Stimulated activated naive B cell treated with anti-CD40 and anti-IgM and Interleukin-4, amounts not matched to agents 10 μg/mL and 1 μg/mL and 100 μg/mL, for 72 hours (primary cell): ENCODE measurements at regions not wholly inside any gene's neighbourhood (a gene's known extent, or its start where the extent isn't known, plus 50 kb on each side); places are given as distances from the start of the nearest gene placed in this dataset.

Experiments used
- ATAC-seq, 2 donors: fragments of 150-1000 bp; cut with Tn5 transposase; replicated peaks; 2 replicates each; pipeline ENCODE4 v1.10.0; 2021; ENCODE audit warnings: moderate library complexity in 1 of 2
- DNase-seq: peaks from one replicate; pipeline ENCODE4 v3.0.0; 2021
- H3K27ac Mint-ChIP-seq: one replicate; pipeline ENCODE4 v1.8.0; 2022; ENCODE audit warnings: mild to moderate bottlenecking, mixed read lengths
- H3K27me3 Mint-ChIP-seq, 2 donors: one replicate each; pipeline ENCODE4 v1.8.0; 2022; ENCODE audit warnings: mixed read lengths in 2 of 2
- H3K36me3 Mint-ChIP-seq, 2 donors: one replicate each; pipeline ENCODE4 v1.8.0; 2022; ENCODE audit warnings: mixed read lengths in 2 of 2, mild to moderate bottlenecking in 1 of 2
- H3K4me1 Mint-ChIP-seq, 2 donors: one replicate each; pipeline ENCODE4 v1.8.0; 2022; ENCODE audit warnings: mixed read lengths in 2 of 2, mild to moderate bottlenecking in 1 of 2
- H3K4me3 Mint-ChIP-seq, 2 donors: one replicate each; pipeline ENCODE4 v1.8.0; 2022; ENCODE audit warnings: mild to moderate bottlenecking in 2 of 2, mixed read lengths in 2 of 2, moderate library complexity in 1 of 2
- H3K9me3 Mint-ChIP-seq, 2 donors: one replicate each; pipeline ENCODE4 v1.8.0; 2022; ENCODE audit warnings: mixed read lengths in 2 of 2, mild to moderate bottlenecking in 1 of 2

DNA sequence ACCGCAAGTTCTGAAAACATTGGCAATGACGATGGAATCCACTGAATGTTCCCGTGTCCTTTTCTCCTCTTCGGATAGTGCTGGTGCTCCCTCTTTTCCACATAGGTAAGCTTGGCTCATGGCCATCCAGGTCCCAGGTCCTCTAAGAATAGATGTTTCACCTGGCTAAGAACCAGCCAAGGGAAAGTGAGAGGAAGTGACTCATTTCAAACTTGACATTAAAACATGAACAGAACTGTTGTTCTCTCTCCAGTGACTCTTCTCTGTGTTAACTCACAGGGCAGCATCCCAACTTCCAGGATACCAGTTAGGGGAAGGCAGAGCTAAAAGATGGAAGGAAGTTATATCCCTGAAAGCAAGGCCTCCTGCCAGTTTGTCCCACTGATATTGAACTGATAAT, 493.8 kb upstream of the CHRM3 start:
- H3K27me3 Mint-ChIP-seq = no peaks in the 10 kb centered on the region
- no peak overlapping the region for H3K27ac Mint-ChIP-seq
- ATAC-seq (no peak), DNase-seq (no peak)
- H3K9me3 Mint-ChIP-seq = peaks cover 2% of the 10 kb centered on the region in 2 donors
- H3K4me1 Mint-ChIP-seq = no peaks in the 10 kb centered on the region
- no peak overlapping the region for H3K4me3 Mint-ChIP-seq
- H3K36me3 Mint-ChIP-seq = no peaks in the 10 kb centered on the region

DNA sequence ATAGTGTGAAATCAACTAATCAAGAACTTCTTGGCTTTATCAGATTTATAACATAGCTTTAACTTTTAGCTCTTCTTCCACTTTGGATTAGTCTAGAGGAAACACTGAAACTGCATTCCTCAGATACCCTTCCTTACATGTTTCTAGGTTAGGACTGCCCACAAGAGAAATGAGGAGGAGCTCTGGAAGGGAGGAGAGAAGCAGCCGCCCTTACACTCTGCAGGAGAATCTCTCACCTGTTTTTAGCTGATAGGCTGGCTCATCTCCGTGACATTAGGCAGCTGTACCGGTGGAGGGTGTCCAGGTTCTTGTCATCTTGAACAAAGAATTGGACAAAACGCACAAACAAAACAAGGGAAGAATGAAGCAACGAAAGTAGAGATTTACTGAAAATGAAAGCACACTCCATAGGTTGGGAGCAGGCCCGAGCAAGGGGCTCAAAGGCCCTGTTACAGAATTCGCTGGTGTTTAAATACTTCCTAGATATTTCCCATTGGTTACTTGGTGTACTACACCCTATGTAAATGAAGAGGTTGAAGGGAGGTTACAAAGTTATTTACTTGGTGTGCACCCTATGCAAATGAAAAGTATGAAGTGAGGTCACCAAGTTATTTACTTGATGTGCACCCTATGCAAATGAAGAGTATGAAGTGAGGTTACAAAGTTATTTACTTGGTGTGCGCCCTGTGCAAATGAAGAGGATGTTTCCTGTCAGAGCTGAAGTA, 524.9 kb upstream of the CHRM3 start:
- H3K4me1 Mint-ChIP-seq = no peaks in the 10 kb centered on the region

DNA sequence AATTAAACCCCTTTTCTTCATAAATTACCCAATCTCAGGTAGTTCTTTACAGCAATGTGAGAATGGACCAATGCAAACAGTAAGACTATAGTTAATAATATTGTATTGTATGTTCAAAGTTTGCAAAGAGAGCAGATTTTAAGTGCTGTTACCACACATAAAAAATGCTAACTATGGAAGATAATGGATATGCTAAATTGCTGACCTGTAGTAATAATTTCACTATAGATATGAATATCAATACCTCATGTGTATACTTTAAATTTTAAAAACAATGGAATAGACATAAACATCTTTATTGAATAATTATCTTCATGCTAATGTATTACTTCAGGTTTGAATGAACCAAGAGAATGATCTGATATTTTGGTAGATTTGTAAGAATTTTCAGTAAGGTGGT, 552.4 kb upstream of the CHRM3 start:
- no peaks in the 10 kb centered on the region for H3K36me3 Mint-ChIP-seq
- no peaks in the 10 kb centered on the region for H3K27me3 Mint-ChIP-seq
- ATAC-seq (no peak), DNase-seq (no peak)
- H3K4me1 Mint-ChIP-seq = no peaks in the 10 kb centered on the region
- H3K27ac Mint-ChIP-seq = no peak overlapping the region
- H3K9me3 Mint-ChIP-seq = peaks cover 15 to 20% of the 10 kb centered on the region in 2 donors
- H3K4me3 Mint-ChIP-seq = no peak overlapping the region

More for the DNA sequence above, 524.9 kb upstream of the CHRM3 start:
- Mint-ChIP-seq H3K36me3 (no peaks in the 10 kb centered on the region), H3K27me3 (no peaks in the 10 kb centered on the region), H3K9me3 (peaks cover 0 to 2% of the 10 kb centered on the region in 2 donors), H3K27ac (no peak overlapping the region), H3K4me3 (no peak overlapping the region)
- DNase-seq (no peak), ATAC-seq (no peak)

DNA sequence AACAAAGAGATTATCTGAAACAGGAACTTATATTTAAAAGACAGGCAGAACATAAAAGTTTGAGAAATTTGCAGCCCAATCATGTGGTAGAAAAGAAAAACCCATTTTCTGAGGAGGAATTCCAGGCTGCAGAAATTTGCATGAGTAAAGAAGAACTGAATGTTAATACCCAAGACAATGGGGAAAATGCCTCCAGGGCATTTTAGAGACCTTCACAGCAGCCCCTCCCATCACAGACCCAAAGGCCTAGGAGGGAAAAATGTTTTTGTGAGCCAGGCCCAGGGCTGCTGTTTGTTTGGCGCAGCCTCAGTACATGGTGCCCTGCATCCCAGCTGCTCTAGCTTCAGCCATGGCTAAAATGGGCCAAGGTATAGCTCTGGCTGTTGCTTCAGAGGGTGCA, 554.3 kb upstream of the CHRM3 start:
- Mint-ChIP-seq H3K4me3 (no peak overlapping the region), H3K4me1 (no peaks in the 10 kb centered on the region), H3K36me3 (no peaks in the 10 kb centered on the region), H3K9me3 (peaks cover 15 to 20% of the 10 kb centered on the region in 2 donors), H3K27ac (no peak overlapping the region), H3K27me3 (no peaks in the 10 kb centered on the region)
- ATAC-seq (no peak), DNase-seq (no peak)

DNA sequence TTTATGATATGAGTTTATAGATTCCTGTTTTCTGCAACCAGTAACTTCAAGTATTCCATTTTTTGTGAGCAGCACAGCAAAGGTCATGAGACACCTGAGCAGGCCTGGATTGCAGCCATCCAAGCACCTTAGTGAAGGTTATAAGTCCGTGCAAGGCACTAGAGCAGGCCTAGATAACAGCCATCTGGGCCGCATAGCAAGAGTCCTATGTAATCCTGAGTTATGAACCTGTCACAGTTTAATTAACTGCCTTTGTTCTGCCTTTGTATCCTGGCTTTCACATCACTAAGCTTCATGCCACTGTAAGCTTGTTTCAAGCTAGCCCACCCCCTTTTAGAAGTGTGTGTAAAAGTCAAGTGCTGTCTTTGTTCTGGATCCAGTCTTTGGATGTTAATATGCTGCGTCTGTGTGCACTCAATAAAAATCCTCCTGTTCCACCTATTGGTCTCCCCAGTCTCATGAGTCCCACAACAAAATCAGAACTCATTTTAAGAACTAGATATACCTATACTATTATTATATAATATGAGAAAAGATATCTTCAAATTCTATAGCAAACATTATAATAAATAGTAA, 556.2 kb upstream of the CHRM3 start:
- H3K27ac Mint-ChIP-seq = no peak overlapping the region
- no peaks in the 10 kb centered on the region for H3K4me1 Mint-ChIP-seq
- DNase-seq = no peak
- no peak overlapping the region for H3K4me3 Mint-ChIP-seq
- H3K36me3 Mint-ChIP-seq = no peaks in the 10 kb centered on the region
- no peak for ATAC-seq
- H3K27me3 Mint-ChIP-seq = no peaks in the 10 kb centered on the region
- H3K9me3 Mint-ChIP-seq = peaks cover 15 to 20% of the 10 kb centered on the region in 2 donors

DNA sequence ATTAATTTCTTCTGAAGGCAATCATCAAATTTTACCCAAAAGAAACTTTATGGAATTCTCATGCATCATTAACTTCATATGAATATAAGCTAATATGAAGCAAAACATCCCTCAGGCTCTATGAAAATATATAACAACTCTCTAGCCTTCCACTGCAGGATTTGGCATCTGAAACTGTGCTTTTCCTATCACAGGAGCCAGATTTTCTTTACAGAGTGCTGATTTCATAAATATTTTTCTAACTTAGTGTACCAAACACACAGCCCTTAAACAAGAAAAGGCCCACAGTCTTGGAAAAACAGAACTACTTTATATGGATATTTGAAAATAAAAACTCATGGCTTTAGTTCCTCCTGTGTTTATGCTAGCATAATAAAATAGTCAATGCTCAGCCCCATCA, 559.5 kb upstream of the CHRM3 start:
- Mint-ChIP-seq H3K27me3 (no peaks in the 10 kb centered on the region), H3K9me3 (peaks cover 10 to 19% of the 10 kb centered on the region in 2 donors), H3K4me3 (no peak overlapping the region), H3K4me1 (no peaks in the 10 kb centered on the region), H3K27ac (no peak overlapping the region), H3K36me3 (no peaks in the 10 kb centered on the region)
- ATAC-seq = no peak
- no peak for DNase-seq

DNA sequence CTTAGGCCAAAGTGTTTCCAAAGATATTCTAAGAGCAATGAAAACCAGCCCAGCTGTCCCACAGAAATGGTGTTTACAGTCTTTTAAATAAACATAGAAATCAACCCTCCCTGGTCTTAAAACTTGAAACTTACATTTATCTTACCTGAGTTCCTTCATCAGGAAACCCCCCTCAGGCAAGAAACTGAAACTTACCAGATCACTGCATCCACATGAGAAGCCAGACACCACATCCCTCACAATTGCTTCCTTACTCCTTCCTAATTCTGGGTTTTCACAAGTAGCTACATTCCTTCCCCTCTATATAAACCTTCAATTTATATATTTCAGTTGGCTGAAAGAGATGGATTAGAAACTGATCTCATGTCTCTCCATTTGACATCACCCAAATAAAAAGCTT, 563.0 kb upstream of the CHRM3 start:
- Mint-ChIP-seq H3K27ac (no peak overlapping the region), H3K27me3 (no peaks in the 10 kb centered on the region), H3K4me3 (no peak overlapping the region), H3K4me1 (no peaks in the 10 kb centered on the region), H3K36me3 (no peaks in the 10 kb centered on the region), H3K9me3 (peaks cover 2 to 8% of the 10 kb centered on the region in 2 donors)
- ATAC-seq (no peak), DNase-seq (no peak)

DNA sequence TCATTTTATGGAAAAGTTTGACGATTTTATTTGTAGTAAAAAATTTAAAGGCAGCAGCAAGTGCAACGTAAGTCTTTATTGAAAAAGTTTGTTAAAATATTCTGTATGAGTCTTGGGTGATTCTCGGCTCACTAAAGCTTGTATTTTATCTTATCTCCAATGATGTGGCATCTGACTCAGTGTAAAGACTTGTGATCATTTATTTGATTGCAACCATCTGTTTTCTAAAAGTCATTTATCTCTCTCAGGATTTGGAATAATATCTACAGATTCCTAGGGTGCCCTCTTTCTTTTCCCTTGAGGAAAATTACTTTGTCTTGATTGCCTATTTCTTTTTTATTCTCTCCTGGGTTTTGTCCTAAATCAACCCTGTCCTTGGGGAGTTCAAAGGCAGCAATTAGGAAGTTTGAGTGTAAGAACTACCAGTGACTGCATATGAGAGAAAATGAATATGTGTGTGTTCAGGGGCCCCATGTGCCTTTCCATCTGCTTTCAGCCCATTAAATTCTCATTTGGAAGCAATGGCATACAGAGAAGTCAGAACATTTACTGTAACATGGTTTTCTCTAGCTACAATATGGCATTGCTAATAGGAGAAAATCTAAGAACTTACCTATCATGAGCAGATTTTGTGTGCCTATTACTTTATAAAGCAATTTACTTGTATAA, 575.0 kb upstream of the CHRM3 start:
- DNase-seq (no peak), ATAC-seq (no peak)
- Mint-ChIP-seq H3K4me1 (no peaks in the 10 kb centered on the region), H3K9me3 (peaks cover 0 to 6% of the 10 kb centered on the region in 2 donors), H3K27ac (no peak overlapping the region), H3K27me3 (no peaks in the 10 kb centered on the region), H3K4me3 (no peak overlapping the region), H3K36me3 (no peaks in the 10 kb centered on the region)

DNA sequence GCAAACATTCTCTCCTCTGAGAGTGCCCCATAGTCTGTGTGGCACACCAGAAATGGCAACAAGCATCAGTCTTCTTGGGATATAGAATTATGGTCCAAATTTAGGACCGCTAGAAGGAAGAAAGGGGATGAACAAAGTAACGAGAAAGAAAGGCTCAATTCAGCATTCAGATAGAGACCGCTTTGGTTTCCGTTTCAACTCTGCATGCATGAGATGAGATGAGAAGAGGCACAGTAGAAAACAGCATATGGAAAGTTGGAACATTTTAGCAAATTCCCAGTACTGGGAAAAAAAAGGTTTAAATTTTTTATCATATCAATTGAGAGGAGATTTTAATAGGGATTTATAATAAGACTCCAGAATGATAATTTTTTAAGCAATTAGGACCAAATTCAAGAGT, 595.5 kb upstream of the CHRM3 start:
- Mint-ChIP-seq H3K36me3 (no peaks in the 10 kb centered on the region), H3K27ac (no peak overlapping the region), H3K4me1 (no peaks in the 10 kb centered on the region), H3K27me3 (no peaks in the 10 kb centered on the region), H3K4me3 (no peak overlapping the region), H3K9me3 (peaks cover 5 to 7% of the 10 kb centered on the region in 2 donors)
- ATAC-seq (no peak), DNase-seq (no peak)

DNA sequence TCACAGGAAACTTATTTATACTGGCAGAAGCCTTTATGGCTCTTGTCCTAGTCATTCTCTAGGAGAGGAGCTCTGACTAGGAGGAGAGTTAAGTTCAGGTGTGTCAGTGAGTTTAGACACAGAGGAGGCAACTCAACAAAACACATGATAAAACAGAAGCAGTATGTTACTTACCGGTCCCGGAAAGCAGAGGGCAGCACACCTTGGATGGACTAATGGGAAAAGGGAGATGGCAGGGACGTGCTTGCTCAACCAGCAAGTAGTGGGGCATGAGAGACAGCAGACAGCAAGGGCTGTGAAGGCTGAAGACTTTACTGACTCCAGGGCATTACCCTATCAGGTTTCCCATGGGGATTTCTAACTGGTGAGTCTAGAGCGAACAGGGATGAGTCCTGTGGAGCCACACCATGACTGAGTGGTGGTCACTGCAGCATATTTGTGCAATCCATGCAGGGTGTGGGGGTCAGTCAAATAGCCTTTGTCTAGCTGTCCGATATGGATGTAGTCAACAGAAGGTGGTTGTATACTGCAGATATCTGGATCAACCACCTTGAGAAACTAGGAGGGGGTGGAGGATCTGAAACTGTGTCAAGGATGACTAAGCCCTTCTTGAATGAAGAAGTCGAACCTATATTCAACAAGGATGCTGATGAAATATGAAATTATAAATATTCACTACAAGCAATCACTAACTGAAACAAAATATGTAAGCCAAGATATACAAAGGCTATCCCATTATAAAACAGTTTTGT, 596.3 kb upstream of the CHRM3 start:
- Mint-ChIP-seq H3K4me1 (no peaks in the 10 kb centered on the region), H3K9me3 (peaks cover 5 to 7% of the 10 kb centered on the region in 2 donors), H3K36me3 (no peaks in the 10 kb centered on the region), H3K4me3 (no peak overlapping the region), H3K27me3 (no peaks in the 10 kb centered on the region), H3K27ac (no peak overlapping the region)
- DNase-seq = no peak
- ATAC-seq = no peak

DNA sequence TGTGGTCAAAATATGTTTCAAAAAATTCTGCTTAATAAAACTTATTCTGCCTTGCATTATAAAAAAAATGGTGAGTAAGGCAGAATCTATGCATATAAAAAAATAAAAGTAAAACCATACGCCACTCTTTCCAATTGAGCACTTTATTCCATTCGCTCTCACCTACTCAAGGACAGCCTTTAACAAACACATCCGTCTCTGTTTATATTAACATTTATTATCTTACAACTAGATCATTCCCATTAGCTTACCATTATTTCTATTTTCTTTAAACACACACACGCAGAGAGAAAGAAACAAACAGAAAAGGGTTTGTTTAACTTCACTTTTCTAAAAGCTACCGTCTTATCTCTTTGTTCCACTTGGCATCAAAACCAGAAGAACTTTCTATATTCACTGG, 598.9 kb upstream of the CHRM3 start:
- Mint-ChIP-seq H3K4me3 (no peak overlapping the region), H3K27ac (no peak overlapping the region), H3K9me3 (peaks cover 4 to 5% of the 10 kb centered on the region in 2 donors), H3K27me3 (no peaks in the 10 kb centered on the region), H3K36me3 (no peaks in the 10 kb centered on the region), H3K4me1 (no peaks in the 10 kb centered on the region)
- no peak for ATAC-seq
- no peak for DNase-seq

DNA sequence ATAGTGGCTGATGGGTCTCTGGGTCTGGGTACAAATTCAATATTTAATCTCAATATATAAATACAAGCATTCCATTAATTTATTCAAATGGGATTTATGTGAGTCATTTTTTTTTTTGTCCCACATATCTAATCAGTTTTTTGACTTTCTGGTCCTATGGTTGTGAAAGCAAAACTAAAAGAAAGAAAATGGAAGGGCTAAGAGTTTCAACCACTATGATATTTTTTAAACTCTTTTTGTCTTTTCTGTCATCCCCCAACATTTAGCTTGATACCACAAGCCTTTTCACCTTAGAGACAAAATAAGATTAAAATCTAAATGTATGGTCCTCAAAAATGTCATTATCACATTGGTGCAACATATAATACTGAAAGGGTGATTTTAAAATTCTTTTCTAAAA, 602.7 kb upstream of the CHRM3 start:
- Mint-ChIP-seq H3K27me3 (no peaks in the 10 kb centered on the region), H3K4me1 (no peaks in the 10 kb centered on the region), H3K4me3 (no peak overlapping the region), H3K27ac (no peak overlapping the region), H3K36me3 (no peaks in the 10 kb centered on the region), H3K9me3 (peaks cover 5 to 6% of the 10 kb centered on the region in 2 donors)
- ATAC-seq (no peak), DNase-seq (no peak)

DNA sequence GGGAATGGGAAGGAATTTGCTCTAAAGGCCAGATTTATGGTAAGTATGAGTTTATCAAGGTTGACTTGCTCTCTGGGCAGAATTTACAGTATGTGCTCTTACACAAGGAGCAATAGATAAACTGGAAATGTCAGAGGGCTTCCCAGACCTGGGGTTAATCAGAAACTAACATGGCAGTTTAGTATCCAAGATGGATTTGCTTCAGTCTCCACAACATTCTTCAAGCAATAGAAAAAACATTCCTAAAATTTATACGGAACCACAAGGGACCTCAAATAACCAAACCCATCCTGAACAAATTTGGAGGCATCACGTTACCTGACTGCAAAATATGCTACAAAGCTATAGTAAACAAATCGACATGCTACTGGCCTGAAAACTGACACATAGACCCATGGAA, 606.7 kb upstream of the CHRM3 start:
- Mint-ChIP-seq H3K27me3 (no peaks in the 10 kb centered on the region), H3K4me3 (no peak overlapping the region), H3K9me3 (peaks cover 0 to 3% of the 10 kb centered on the region in 2 donors), H3K36me3 (no peaks in the 10 kb centered on the region), H3K4me1 (no peaks in the 10 kb centered on the region), H3K27ac (no peak overlapping the region)
- no peak for DNase-seq
- ATAC-seq = no peak

DNA sequence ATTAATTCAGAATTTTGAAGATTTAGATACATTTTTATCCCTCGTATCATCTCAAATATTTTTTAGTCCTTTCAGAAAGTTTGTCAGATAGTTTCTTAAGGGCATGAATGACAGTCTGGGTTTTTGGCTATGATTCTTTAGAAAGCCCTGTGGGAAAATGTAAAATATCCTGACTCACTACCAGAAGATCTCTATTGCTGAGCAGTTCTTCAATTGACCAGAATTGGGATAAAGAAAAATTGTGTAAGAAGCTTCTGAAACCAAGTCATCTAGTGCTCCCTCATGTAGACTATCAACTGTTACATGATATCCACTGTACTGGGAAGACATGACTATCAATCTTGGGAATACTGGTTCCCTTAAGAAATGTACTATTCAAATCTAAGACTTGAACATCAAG, 608.3 kb upstream of the CHRM3 start:
- H3K9me3 Mint-ChIP-seq = peaks cover 0 to 3% of the 10 kb centered on the region in 2 donors
- no peak for DNase-seq
- no peak overlapping the region for H3K4me3 Mint-ChIP-seq
- ATAC-seq = no peak
- no peak overlapping the region for H3K27ac Mint-ChIP-seq
- H3K36me3 Mint-ChIP-seq = no peaks in the 10 kb centered on the region
- H3K4me1 Mint-ChIP-seq = no peaks in the 10 kb centered on the region
- H3K27me3 Mint-ChIP-seq = no peaks in the 10 kb centered on the region
